ENCODE measurements at regions not wholly inside any gene's neighbourhood (a gene's known extent, or its start where the extent isn't known, plus 50 kb on each side); places are given as distances from the start of the nearest gene placed in this dataset.
"Not testable (repeated sequence)": the region's sequence is repeated elsewhere in the genome, so short reads cannot be mapped to it uniquely, and the experiment has no call there.

DNA sequence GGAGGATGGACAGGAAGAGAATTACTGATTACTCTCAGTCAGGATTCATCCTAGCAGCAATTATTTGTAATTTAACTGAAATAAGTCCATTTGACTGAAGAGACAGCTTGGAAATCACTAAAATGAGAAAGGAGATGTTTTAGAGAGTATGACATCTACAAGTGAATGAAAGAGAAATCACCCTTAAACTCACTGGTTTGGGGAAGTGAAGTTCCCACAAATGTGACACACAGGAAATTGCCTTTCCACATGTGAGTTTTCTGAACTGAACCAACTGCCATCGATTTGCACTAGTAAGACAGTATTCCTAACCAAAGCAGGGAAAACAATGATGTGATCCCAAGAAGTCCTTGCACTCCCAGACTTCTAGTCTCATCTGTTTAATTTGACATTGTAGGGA is 110.3 kb downstream of the FAM72B start:
- not testable (repeated sequence) for H3K27me3 Mint-ChIP-seq (ENCODE audit: insufficient read depth); H3K4me3 Mint-ChIP-seq; H3K9ac ChIP-seq (ENCODE audit: extremely low read depth, low read length, poor library complexity, severe bottlenecking); H3K27ac ChIP-seq (ENCODE audit: low read depth, low read length); H3K27ac Mint-ChIP-seq; H3K4me3 ChIP-seq (ENCODE audit: low read length); H3K9me3 ChIP-seq (ENCODE audit: control insufficient read depth, low read length); H3K9me3 Mint-ChIP-seq; H3K36me3 Mint-ChIP-seq (ENCODE audit: low read depth); H3K4me1 ChIP-seq (ENCODE audit: control insufficient read depth, insufficient read depth, low read length); H3K27me3 ChIP-seq (ENCODE audit: control insufficient read depth, insufficient read depth, low read length, poor library complexity, severe bottlenecking); H3K4me1 Mint-ChIP-seq; DNase-seq; H3K36me3 ChIP-seq (ENCODE audit: control insufficient read depth, insufficient read depth, low read length)
- no CpG with 5 or more reads among the region's 1 CpG for WGBS, 2 experiments (ENCODE audit: insufficient coverage in 1 of 2, insufficient read length in 1 of 2)

GRCh38 chr1:121075254-121075805 is 108.8 kb downstream of the FAM72B start:
- H3K9me3 ChIP-seq (ENCODE audit: control insufficient read depth, low read length); H3K36me3 ChIP-seq (ENCODE audit: control insufficient read depth, insufficient read depth, low read length); H3K9me3 Mint-ChIP-seq; H3K27me3 Mint-ChIP-seq (ENCODE audit: insufficient read depth); H3K9ac ChIP-seq (ENCODE audit: extremely low read depth, low read length, poor library complexity, severe bottlenecking); H3K4me3 ChIP-seq (ENCODE audit: low read length); H3K36me3 Mint-ChIP-seq (ENCODE audit: low read depth); DNase-seq; H3K27ac ChIP-seq (ENCODE audit: low read depth, low read length); H3K27me3 ChIP-seq (ENCODE audit: control insufficient read depth, insufficient read depth, low read length, poor library complexity, severe bottlenecking); H3K4me1 ChIP-seq (ENCODE audit: control insufficient read depth, insufficient read depth, low read length); H3K27ac Mint-ChIP-seq; H3K4me1 Mint-ChIP-seq; H3K4me3 Mint-ChIP-seq: not testable (repeated sequence)
- WGBS, 2 experiments (ENCODE audit: insufficient coverage in 1 of 2, insufficient read length in 1 of 2), result no CpG with 5 or more reads among the region's 3 CpGs

- H3K4me3 ChIP-seq (ENCODE audit: low read length); H3K4me3 Mint-ChIP-seq; H3K9me3 Mint-ChIP-seq; H3K36me3 Mint-ChIP-seq (ENCODE audit: low read depth); H3K4me1 ChIP-seq (ENCODE audit: control insufficient read depth, insufficient read depth, low read length); H3K36me3 ChIP-seq (ENCODE audit: control insufficient read depth, insufficient read depth, low read length); H3K27me3 ChIP-seq (ENCODE audit: control insufficient read depth, insufficient read depth, low read length, poor library complexity, severe bottlenecking); H3K27ac Mint-ChIP-seq; H3K4me1 Mint-ChIP-seq; H3K27me3 Mint-ChIP-seq (ENCODE audit: insufficient read depth); H3K27ac ChIP-seq (ENCODE audit: low read depth, low read length); DNase-seq; H3K9me3 ChIP-seq (ENCODE audit: control insufficient read depth, low read length); H3K9ac ChIP-seq (ENCODE audit: extremely low read depth, low read length, poor library complexity, severe bottlenecking): not testable (repeated sequence)
- WGBS, 2 experiments (ENCODE audit: insufficient coverage in 1 of 2, insufficient read length in 1 of 2), result no CpG with 5 or more reads among the region's 1 CpG
Measured at GRCh38 chr1:121076674-121077073, 107.5 kb downstream of the FAM72B start.

DNA sequence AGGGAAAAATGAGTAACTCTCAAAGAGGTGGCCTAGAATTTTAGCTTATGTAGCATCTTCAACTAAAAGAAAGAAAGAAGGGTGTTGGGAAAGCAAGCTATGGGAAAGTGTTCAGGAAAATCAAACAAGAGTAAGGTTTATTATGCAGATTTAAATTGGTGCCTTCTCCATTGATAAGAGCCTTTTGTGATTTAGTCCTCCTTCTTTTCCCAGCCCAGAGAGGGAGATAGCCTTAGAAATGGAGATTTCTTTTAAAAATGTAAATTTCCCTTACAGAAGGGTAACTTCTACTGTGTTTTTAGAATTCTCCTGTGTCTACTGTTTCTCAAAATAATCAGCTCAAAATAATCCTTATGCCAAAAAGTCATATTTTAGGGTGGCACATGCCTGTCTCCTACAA is 104.5 kb downstream of the FAM72B start:
- H3K27ac Mint-ChIP-seq; H3K27ac ChIP-seq (ENCODE audit: low read depth, low read length); H3K27me3 Mint-ChIP-seq (ENCODE audit: insufficient read depth); H3K27me3 ChIP-seq (ENCODE audit: control insufficient read depth, insufficient read depth, low read length, poor library complexity, severe bottlenecking); H3K9me3 ChIP-seq (ENCODE audit: control insufficient read depth, low read length); H3K4me3 Mint-ChIP-seq; H3K36me3 Mint-ChIP-seq (ENCODE audit: low read depth); H3K9ac ChIP-seq (ENCODE audit: extremely low read depth, low read length, poor library complexity, severe bottlenecking); H3K9me3 Mint-ChIP-seq; H3K36me3 ChIP-seq (ENCODE audit: control insufficient read depth, insufficient read depth, low read length); H3K4me1 Mint-ChIP-seq; H3K4me1 ChIP-seq (ENCODE audit: control insufficient read depth, insufficient read depth, low read length); DNase-seq; H3K4me3 ChIP-seq (ENCODE audit: low read length): not testable (repeated sequence)

- not testable (repeated sequence) for H3K4me1 ChIP-seq (ENCODE audit: control insufficient read depth, insufficient read depth, low read length); H3K4me1 Mint-ChIP-seq; H3K9me3 Mint-ChIP-seq; H3K36me3 ChIP-seq (ENCODE audit: control insufficient read depth, insufficient read depth, low read length); H3K27me3 Mint-ChIP-seq (ENCODE audit: insufficient read depth); H3K27ac Mint-ChIP-seq; H3K4me3 Mint-ChIP-seq; H3K4me3 ChIP-seq (ENCODE audit: low read length); H3K27me3 ChIP-seq (ENCODE audit: control insufficient read depth, insufficient read depth, low read length, poor library complexity, severe bottlenecking); H3K27ac ChIP-seq (ENCODE audit: low read depth, low read length); H3K9ac ChIP-seq (ENCODE audit: extremely low read depth, low read length, poor library complexity, severe bottlenecking); H3K36me3 Mint-ChIP-seq (ENCODE audit: low read depth); H3K9me3 ChIP-seq (ENCODE audit: control insufficient read depth, low read length)
- WGBS, 2 experiments (ENCODE audit: insufficient coverage in 1 of 2, insufficient read length in 1 of 2), result 26% methylated on average over 9 of the region's 11 CpGs; no CpG with 5 or more reads in 1 of the 2 experiments
- peak; percentile 43 for DNase-seq
Measured at GRCh38 chr1:121080197-121080903, 103.8 kb downstream of the FAM72B start.

DNA sequence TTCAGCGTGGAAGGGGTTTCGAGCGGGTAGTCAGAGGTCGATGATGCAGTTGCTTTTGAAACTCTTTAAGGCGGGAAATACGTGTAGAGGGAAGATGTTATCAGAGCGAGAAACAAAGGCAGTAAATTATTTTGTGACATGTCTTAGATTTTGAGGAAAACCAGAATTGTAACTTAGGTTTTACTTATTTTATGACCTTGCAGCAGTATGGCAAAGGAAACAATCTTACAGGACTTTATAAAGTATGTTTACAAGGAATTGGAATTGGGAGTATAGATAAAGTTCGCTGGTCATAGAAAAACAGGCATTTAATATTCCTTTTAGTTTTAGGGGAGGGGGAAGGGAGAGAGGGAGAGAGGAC is 103.3 kb downstream of the FAM72B start:
- not testable (repeated sequence) for H3K36me3 ChIP-seq (ENCODE audit: control insufficient read depth, insufficient read depth, low read length); DNase-seq; H3K4me1 ChIP-seq (ENCODE audit: control insufficient read depth, insufficient read depth, low read length); H3K4me3 ChIP-seq (ENCODE audit: low read length); H3K4me3 Mint-ChIP-seq; H3K9ac ChIP-seq (ENCODE audit: extremely low read depth, low read length, poor library complexity, severe bottlenecking); H3K27ac ChIP-seq (ENCODE audit: low read depth, low read length); H3K27me3 ChIP-seq (ENCODE audit: control insufficient read depth, insufficient read depth, low read length, poor library complexity, severe bottlenecking); H3K9me3 ChIP-seq (ENCODE audit: control insufficient read depth, low read length); H3K27ac Mint-ChIP-seq; H3K36me3 Mint-ChIP-seq (ENCODE audit: low read depth); H3K27me3 Mint-ChIP-seq (ENCODE audit: insufficient read depth); H3K9me3 Mint-ChIP-seq; H3K4me1 Mint-ChIP-seq
- no CpG with 5 or more reads among the region's 8 CpGs for WGBS, 2 experiments (ENCODE audit: insufficient coverage in 1 of 2, insufficient read length in 1 of 2)

GRCh38 chr1:121081625-121082199 is 102.4 kb downstream of the FAM72B start:
- not testable (repeated sequence) for H3K27ac ChIP-seq (ENCODE audit: low read depth, low read length); H3K27me3 ChIP-seq (ENCODE audit: control insufficient read depth, insufficient read depth, low read length, poor library complexity, severe bottlenecking); H3K9me3 Mint-ChIP-seq; H3K27ac Mint-ChIP-seq; H3K4me1 ChIP-seq (ENCODE audit: control insufficient read depth, insufficient read depth, low read length); H3K9ac ChIP-seq (ENCODE audit: extremely low read depth, low read length, poor library complexity, severe bottlenecking); H3K36me3 Mint-ChIP-seq (ENCODE audit: low read depth); H3K4me3 ChIP-seq (ENCODE audit: low read length); H3K36me3 ChIP-seq (ENCODE audit: control insufficient read depth, insufficient read depth, low read length); DNase-seq; H3K9me3 ChIP-seq (ENCODE audit: control insufficient read depth, low read length); H3K4me1 Mint-ChIP-seq; H3K27me3 Mint-ChIP-seq (ENCODE audit: insufficient read depth); H3K4me3 Mint-ChIP-seq
- no CpG with 5 or more reads among the region's 2 CpGs for WGBS, 2 experiments (ENCODE audit: insufficient coverage in 1 of 2, insufficient read length in 1 of 2)

Data from endodermal cell (in vitro differentiated cells).